ENCODE measurements at regions not wholly inside any gene's neighbourhood (a gene's known extent, or its start where the extent isn't known, plus 50 kb on each side); places are given as distances from the start of the nearest gene placed in this dataset.

DNA sequence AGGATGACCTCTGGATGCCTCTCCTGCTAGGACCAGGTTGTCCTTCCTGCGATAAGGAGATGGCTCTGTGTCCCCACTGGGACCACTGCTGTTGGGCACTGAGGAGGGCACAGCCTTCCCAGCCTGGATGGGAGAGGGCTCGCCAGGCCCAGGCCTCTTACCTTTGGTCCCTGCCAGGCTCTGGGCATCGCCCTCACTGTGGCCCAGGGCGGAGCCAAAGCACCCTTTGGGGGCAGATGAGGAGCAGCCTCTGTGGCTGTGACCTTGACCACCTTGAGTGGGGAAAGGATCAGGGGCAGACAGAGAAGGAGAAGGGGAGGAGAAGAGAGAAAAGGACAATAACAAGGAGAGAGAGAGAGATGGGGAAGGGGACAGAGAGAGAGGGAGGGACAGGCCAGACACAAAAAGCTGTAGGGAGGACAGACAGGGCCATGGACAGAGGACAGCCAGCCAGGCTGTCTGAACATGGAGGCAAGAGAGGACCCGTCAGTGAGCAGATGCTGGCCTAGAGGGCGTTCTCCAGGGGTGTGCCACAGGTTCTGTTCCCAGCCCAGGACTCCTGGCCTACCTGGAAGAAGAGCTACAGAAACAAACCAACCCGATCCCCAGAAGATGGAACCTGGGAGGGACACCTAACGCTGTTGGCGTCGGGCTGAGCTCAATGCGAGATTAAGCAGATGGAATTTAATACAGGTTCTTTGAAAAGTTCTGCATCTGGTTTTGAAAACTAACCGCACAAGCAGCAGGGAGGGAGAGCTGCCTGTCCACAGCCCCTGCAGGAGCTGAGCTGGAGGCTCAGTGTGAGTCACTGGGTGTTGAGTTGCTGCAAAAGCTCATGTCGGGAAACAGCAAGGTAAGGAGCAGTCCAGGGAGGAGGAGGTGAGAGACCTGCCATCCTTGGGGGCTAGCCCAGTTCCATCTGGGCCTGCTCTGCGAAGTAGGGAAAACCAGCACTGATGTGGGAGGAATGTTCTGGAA, 262.1 kb downstream of the PTPRU start:
- TF ChIP-seq POLR2A (IDR thresholded peaks at IDR 0.05; ENCODE audit: extremely low read depth, insufficient read length) (no peak), MAX (IDR thresholded peaks at IDR 0.05; ENCODE audit: low read depth, low read length) (no peak)
- TF ChIP-seq, protein P1, sequence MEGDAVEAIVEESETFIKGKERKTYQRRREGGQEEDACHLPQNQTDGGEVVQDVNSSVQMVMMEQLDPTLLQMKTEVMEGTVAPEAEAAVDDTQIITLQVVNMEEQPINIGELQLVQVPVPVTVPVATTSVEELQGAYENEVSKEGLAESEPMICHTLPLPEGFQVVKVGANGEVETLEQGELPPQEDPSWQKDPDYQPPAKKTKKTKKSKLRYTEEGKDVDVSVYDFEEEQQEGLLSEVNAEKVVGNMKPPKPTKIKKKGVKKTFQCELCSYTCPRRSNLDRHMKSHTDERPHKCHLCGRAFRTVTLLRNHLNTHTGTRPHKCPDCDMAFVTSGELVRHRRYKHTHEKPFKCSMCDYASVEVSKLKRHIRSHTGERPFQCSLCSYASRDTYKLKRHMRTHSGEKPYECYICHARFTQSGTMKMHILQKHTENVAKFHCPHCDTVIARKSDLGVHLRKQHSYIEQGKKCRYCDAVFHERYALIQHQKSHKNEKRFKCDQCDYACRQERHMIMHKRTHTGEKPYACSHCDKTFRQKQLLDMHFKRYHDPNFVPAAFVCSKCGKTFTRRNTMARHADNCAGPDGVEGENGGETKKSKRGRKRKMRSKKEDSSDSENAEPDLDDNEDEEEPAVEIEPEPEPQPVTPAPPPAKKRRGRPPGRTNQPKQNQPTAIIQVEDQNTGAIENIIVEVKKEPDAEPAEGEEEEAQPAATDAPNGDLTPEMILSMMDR (IDR thresholded peaks at IDR 0.05; ENCODE audit: low read depth, low read length) = no peak

Measured in NB4 (cell line).